Liver (tissue), 3 donors: ENCODE measurements at regions not wholly inside any gene's neighbourhood (a gene's known extent, or its start where the extent isn't known, plus 50 kb on each side); places are given as distances from the start of the nearest gene placed in this dataset.

Experiments
- EGR1 ChIP-seq, 2 donors: IDR thresholded peaks; 2 replicates each; pipeline ENCODE4 v1.6.1; 2016 to 2018; ENCODE audit warnings: antibody characterized with exemption in 2 of 2, low read depth in 2 of 2
- FOXA1 ChIP-seq: IDR thresholded peaks from 2 replicates; pipeline ENCODE4 v1.6.1; 2016; ENCODE audit warnings: antibody characterized with exemption
- GABPA ChIP-seq, 2 donors: IDR thresholded peaks in 1 of 2; conservative IDR thresholded peaks in 1 of 2; 2 replicates each; pipeline ENCODE4 v1.6.1; 2016; ENCODE audit warnings: antibody characterized with exemption in 2 of 2, mild to moderate bottlenecking in 1 of 2, moderate library complexity in 1 of 2
- NR2F2 ChIP-seq: IDR thresholded peaks from 2 replicates; pipeline ENCODE4 v1.6.1; 2016; ENCODE audit warnings: antibody characterized with exemption
- RAD21 ChIP-seq, 2 donors: IDR thresholded peaks; 2 replicates each; pipeline ENCODE4 v1.6.1; 2016; ENCODE audit warnings: antibody characterized with exemption in 2 of 2, mild to moderate bottlenecking in 2 of 2
- SP1 ChIP-seq: IDR thresholded peaks from 2 replicates; pipeline ENCODE4 v1.6.1; 2018; ENCODE audit warnings: antibody characterized with exemption, mild to moderate bottlenecking
- TAF1 ChIP-seq: conservative IDR thresholded peaks from 2 replicates; pipeline ENCODE4 v1.6.1; 2016; ENCODE audit warnings: antibody characterized with exemption, mild to moderate bottlenecking
- TF ChIP-seq, protein P1 (sequence below): fragments of 150-350 bp; IDR thresholded peaks from 2 replicates; pipeline ENCODE4 v1.5.1; 2017; ENCODE audit warnings: improper control_type of control experiment, low read depth, low read length; ENCODE audit not compliant: missing input control
- TF ChIP-seq, protein P2 (sequence below): IDR thresholded peaks from 2 replicates; pipeline ENCODE4 v1.6.1; 2016; ENCODE audit warnings: antibody characterized with exemption, mild to moderate bottlenecking
- TF ChIP-seq, protein P3 (sequence below): IDR thresholded peaks from 2 replicates; pipeline ENCODE4 v1.6.1; 2016; ENCODE audit warnings: antibody characterized with exemption
- donor health status: healthy.
- donor health status: healthy.

DNA sequence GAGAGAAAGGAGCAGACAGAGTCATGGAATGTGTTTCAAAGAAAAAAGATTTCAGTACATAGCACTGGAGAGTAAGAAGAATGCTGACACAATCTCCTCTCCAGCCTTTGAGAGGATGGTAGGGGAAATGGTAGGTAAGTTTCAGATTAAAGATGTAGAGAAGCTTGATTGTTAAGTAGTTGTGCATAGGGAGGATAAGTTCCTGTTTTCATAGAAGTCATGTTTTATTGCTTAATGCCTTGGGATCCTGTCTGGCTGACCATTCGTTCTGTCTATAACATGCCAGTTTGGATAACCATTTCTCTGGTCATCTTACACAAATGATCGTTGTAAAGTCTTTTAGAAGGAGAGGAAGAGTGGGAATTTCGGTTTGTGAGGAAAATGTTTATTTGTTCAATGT, 95.7 kb upstream of the IGSF10 start:
- TF ChIP-seq, protein P1, sequence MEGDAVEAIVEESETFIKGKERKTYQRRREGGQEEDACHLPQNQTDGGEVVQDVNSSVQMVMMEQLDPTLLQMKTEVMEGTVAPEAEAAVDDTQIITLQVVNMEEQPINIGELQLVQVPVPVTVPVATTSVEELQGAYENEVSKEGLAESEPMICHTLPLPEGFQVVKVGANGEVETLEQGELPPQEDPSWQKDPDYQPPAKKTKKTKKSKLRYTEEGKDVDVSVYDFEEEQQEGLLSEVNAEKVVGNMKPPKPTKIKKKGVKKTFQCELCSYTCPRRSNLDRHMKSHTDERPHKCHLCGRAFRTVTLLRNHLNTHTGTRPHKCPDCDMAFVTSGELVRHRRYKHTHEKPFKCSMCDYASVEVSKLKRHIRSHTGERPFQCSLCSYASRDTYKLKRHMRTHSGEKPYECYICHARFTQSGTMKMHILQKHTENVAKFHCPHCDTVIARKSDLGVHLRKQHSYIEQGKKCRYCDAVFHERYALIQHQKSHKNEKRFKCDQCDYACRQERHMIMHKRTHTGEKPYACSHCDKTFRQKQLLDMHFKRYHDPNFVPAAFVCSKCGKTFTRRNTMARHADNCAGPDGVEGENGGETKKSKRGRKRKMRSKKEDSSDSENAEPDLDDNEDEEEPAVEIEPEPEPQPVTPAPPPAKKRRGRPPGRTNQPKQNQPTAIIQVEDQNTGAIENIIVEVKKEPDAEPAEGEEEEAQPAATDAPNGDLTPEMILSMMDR: no peak
- TF ChIP-seq, protein P2, sequence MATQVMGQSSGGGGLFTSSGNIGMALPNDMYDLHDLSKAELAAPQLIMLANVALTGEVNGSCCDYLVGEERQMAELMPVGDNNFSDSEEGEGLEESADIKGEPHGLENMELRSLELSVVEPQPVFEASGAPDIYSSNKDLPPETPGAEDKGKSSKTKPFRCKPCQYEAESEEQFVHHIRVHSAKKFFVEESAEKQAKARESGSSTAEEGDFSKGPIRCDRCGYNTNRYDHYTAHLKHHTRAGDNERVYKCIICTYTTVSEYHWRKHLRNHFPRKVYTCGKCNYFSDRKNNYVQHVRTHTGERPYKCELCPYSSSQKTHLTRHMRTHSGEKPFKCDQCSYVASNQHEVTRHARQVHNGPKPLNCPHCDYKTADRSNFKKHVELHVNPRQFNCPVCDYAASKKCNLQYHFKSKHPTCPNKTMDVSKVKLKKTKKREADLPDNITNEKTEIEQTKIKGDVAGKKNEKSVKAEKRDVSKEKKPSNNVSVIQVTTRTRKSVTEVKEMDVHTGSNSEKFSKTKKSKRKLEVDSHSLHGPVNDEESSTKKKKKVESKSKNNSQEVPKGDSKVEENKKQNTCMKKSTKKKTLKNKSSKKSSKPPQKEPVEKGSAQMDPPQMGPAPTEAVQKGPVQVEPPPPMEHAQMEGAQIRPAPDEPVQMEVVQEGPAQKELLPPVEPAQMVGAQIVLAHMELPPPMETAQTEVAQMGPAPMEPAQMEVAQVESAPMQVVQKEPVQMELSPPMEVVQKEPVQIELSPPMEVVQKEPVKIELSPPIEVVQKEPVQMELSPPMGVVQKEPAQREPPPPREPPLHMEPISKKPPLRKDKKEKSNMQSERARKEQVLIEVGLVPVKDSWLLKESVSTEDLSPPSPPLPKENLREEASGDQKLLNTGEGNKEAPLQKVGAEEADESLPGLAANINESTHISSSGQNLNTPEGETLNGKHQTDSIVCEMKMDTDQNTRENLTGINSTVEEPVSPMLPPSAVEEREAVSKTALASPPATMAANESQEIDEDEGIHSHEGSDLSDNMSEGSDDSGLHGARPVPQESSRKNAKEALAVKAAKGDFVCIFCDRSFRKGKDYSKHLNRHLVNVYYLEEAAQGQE: no peak
- TF ChIP-seq, protein P3, sequence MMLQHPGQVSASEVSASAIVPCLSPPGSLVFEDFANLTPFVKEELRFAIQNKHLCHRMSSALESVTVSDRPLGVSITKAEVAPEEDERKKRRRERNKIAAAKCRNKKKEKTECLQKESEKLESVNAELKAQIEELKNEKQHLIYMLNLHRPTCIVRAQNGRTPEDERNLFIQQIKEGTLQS: no peak
- TF ChIP-seq TAF1: no peak
- no peak for TF ChIP-seq NR2F2
- TF ChIP-seq EGR1 (IDR thresholded peaks at IDR 0.05; ENCODE audit: low read depth in 2 of 2): no peak
- TF ChIP-seq GABPA (IDR thresholded peaks at IDR 0.05 in 1 of 2, conservative IDR thresholded peaks at IDR 0.05 in 1 of 2): no peak
- no peak for TF ChIP-seq SP1
- TF ChIP-seq RAD21 (IDR thresholded peaks at IDR 0.05): no peak
- TF ChIP-seq FOXA1: no peak
